GM12874 (cell line): ENCODE measurements at regions not wholly inside any gene's neighbourhood (a gene's known extent, or its start where the extent isn't known, plus 50 kb on each side); places are given as distances from the start of the nearest gene placed in this dataset.

Experiments
- CTCF ChIP-seq: IDR thresholded peaks from 2 replicates; pipeline ENCODE4 v1.5.1; 2011; ENCODE audit warnings: low read depth, mild to moderate bottlenecking, control low read depth, low read length, moderate library complexity; ENCODE audit not compliant: insufficient read depth

GRCh38 chr2:144225076-144225475 is 294.8 kb downstream of the ZEB2 start:
- TF ChIP-seq CTCF: no peak

- no peak for TF ChIP-seq CTCF
These were observed 295.4 kb downstream of the ZEB2 start for GRCh38 chr2:144224472-144224871.

- no peak for TF ChIP-seq CTCF
These were observed 299.9 kb downstream of the ZEB2 start for GRCh38 chr2:144219979-144220378.

- no peak for TF ChIP-seq CTCF
These were observed 301.9 kb downstream of the ZEB2 start for GRCh38 chr2:144217853-144218633.

GRCh38 chr2:144215701-144216675 is 303.9 kb downstream of the ZEB2 start:
- TF ChIP-seq CTCF: no peak

- no peak for TF ChIP-seq CTCF
These were observed 304.7 kb downstream of the ZEB2 start for GRCh38 chr2:144215207-144215606.

- TF ChIP-seq CTCF: no peak
These were observed 306.1 kb downstream of the ZEB2 start for GRCh38 chr2:144213797-144214196.
